ENCODE measurements at regions not wholly inside any gene's neighbourhood (a gene's known extent, or its start where the extent isn't known, plus 50 kb on each side); places are given as distances from the start of the nearest gene placed in this dataset.

GRCh38 chr21:34255073-34255472 lies 108.7 kb upstream of the KCNE2 start:
- TF ChIP-seq EZH2 (IDR thresholded peaks at IDR 0.05; ENCODE audit: borderline replicate concordance, low read length) (no peak), CTCF (conservative IDR thresholded peaks at IDR 0.05 in 1 of 2, IDR thresholded peaks at IDR 0.05 in 1 of 2; ENCODE audit: extremely low read depth in 1 of 2, insufficient read depth in 1 of 2, low read depth in 1 of 2, low read length in 2 of 2) (no peak)

Data from mammary epithelial cell (primary cell).